Spleen (tissue), 7 donors: ENCODE measurements at regions not wholly inside any gene's neighbourhood (a gene's known extent, or its start where the extent isn't known, plus 50 kb on each side); places are given as distances from the start of the nearest gene placed in this dataset.

Experiments used
- CTCF ChIP-seq, 11 experiments: fragments of 200-600 bp in 7 of 11; fragments of 450-650 bp in 4 of 11; sonication (generic) in 4 of 11; IDR thresholded peaks in 8 of 11; conservative IDR thresholded peaks in 3 of 11; 1 replicate in 7 of 11; 2 replicates in 4 of 11; pipeline versions ENCODE4 v1.4.0 to v1.8.0; 2016 to 2021; ENCODE audit warnings: antibody characterized with exemption in 11 of 11, inconsistent platforms in 4 of 11, mild to moderate bottlenecking in 1 of 11
- POLR2AphosphoS5 ChIP-seq, 3 donors: sonication (generic); formaldehyde crosslinking; IDR thresholded peaks; one replicate each; pipeline ENCODE4 v1.5.1; 2017; ENCODE audit warnings: antibody characterized with exemption in 3 of 3
- donor health status: DM: no; HTN: no; CAD: no; lungs with moderate emphysema.
- donor health status: DM: no; HTN: no; CAD: no.
- donor health status: DM: no; HTN: no; CAD: no.

- TF ChIP-seq CTCF (IDR thresholded peaks at IDR 0.05 in 8 of 11, conservative IDR thresholded peaks at IDR 0.05 in 3 of 11) (no peak), POLR2AphosphoS5 (IDR thresholded peaks at IDR 0.05) (no peak)
These were observed 222.0 kb downstream of the MAFB start for GRCh38 chr20:40467067-40467466.
